DND-41 (cell line): ENCODE measurements at regions not wholly inside any gene's neighbourhood (a gene's known extent, or its start where the extent isn't known, plus 50 kb on each side); places are given as distances from the start of the nearest gene placed in this dataset.

Source experiments
- EZH2 ChIP-seq: IDR thresholded peaks from 3 replicates; pipeline ENCODE4 v1.6.1; 2012; ENCODE audit warnings: borderline replicate concordance, low read depth, mild to moderate bottlenecking, moderate library complexity, low read length, inconsistent platforms; ENCODE audit not compliant: severe bottlenecking
- TF ChIP-seq, protein P1 (sequence below): IDR thresholded peaks from 2 replicates; pipeline ENCODE4 v1.5.1; 2012; ENCODE audit warnings: borderline replicate concordance, low read length, moderate library complexity, mild to moderate bottlenecking; ENCODE audit not compliant: poor library complexity, severe bottlenecking; ENCODE audit errors: extremely low read depth

DNA sequence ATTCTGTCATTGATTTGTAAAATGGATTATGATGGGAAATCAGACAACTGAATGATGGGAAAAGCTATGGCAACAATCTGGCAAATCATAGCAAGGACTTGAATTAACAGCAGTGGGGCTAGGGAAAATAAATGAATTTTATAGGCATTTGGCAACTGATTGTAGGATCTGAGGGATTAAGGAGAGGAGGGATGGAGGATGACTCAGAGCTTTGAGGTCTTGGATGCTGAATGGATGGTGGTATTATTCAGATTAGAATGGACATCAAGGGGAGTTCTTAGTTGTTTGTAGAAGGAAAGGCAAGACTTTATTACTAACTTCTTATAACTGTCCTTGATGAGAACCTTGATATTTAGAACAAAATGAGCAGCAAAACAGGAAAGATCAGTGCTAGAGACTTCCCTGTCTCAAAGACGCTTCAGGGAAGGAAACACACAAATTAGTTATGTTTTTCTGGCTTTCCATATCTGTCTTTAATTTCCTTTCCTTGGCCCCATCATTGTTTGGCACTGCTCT, 51.4 kb upstream of the HHIP start:
- no peak for TF ChIP-seq EZH2
- TF ChIP-seq, protein P1, sequence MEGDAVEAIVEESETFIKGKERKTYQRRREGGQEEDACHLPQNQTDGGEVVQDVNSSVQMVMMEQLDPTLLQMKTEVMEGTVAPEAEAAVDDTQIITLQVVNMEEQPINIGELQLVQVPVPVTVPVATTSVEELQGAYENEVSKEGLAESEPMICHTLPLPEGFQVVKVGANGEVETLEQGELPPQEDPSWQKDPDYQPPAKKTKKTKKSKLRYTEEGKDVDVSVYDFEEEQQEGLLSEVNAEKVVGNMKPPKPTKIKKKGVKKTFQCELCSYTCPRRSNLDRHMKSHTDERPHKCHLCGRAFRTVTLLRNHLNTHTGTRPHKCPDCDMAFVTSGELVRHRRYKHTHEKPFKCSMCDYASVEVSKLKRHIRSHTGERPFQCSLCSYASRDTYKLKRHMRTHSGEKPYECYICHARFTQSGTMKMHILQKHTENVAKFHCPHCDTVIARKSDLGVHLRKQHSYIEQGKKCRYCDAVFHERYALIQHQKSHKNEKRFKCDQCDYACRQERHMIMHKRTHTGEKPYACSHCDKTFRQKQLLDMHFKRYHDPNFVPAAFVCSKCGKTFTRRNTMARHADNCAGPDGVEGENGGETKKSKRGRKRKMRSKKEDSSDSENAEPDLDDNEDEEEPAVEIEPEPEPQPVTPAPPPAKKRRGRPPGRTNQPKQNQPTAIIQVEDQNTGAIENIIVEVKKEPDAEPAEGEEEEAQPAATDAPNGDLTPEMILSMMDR: no peak
